ENCODE measurements at regions not wholly inside any gene's neighbourhood (a gene's known extent, or its start where the extent isn't known, plus 50 kb on each side); places are given as distances from the start of the nearest gene placed in this dataset.

DNA sequence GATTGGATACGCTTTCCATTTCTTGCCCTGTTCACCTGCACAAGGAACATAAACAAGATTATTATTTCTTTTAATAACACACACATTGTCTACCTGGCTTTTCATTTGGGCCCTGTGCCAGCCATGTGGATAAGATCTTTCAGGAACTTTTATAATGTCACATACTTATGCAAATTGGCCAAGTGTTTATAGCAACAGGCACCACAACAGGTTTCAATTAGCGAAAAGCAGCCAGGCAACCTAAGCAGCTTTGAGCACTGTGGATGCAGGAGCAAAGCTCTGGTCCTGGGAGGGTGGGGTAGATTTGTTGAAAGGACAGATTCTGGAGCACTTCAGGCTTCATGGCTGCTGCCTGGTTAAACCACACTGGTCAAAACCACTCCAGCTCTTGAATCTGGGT lies 217.4 kb downstream of the BARX2 start:
- TF ChIP-seq, protein P1, sequence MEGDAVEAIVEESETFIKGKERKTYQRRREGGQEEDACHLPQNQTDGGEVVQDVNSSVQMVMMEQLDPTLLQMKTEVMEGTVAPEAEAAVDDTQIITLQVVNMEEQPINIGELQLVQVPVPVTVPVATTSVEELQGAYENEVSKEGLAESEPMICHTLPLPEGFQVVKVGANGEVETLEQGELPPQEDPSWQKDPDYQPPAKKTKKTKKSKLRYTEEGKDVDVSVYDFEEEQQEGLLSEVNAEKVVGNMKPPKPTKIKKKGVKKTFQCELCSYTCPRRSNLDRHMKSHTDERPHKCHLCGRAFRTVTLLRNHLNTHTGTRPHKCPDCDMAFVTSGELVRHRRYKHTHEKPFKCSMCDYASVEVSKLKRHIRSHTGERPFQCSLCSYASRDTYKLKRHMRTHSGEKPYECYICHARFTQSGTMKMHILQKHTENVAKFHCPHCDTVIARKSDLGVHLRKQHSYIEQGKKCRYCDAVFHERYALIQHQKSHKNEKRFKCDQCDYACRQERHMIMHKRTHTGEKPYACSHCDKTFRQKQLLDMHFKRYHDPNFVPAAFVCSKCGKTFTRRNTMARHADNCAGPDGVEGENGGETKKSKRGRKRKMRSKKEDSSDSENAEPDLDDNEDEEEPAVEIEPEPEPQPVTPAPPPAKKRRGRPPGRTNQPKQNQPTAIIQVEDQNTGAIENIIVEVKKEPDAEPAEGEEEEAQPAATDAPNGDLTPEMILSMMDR (IDR thresholded peaks at IDR 0.05; ENCODE audit: poor library complexity, severe bottlenecking): no peak
- TF ChIP-seq POLR2AphosphoS5 (IDR thresholded peaks at IDR 0.05) (no peak), TAF1 (IDR thresholded peaks at IDR 0.05; ENCODE audit: low read depth) (no peak), SMC3 (conservative IDR thresholded peaks at IDR 0.05; ENCODE audit: poor library complexity) (no peak), MXI1 (conservative IDR thresholded peaks at IDR 0.05; ENCODE audit: poor library complexity, severe bottlenecking) (no peak), RAD21 (conservative IDR thresholded peaks at IDR 0.05) (no peak)
